ENCODE measurements at regions not wholly inside any gene's neighbourhood (a gene's known extent, or its start where the extent isn't known, plus 50 kb on each side); places are given as distances from the start of the nearest gene placed in this dataset.

DNA sequence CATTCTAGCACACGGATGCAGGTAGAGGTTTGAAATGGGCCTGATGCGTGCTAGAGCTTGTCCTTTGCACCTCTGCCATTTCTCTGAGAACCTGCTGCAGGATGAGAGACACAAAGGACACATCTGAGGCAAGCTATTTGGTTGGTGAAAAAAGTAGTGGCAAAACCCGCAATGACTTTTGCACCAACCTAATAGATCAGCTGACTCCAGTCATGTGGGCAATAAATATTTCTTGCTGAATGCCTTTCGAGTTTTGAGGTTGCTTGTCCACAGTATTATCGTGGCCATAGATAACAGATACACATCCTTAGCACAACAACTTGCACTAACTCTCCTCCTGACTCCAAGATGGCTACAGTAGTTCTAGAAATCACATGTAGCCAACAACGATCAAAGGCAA is 57.8 kb upstream of the ZNF423 start:
- no peak for ATAC-seq
- peaks cover 7% of the 10 kb centered on the region for H3K27me3 Mint-ChIP-seq (ENCODE audit: insufficient read depth, low read depth, poor library complexity)

More for the DNA sequence above, 57.8 kb upstream of the ZNF423 start:
- Histone ChIP-seq H3K4me2 (no peak overlapping the region), H4K20me1 (replicated peaks; ENCODE audit: insufficient read depth) (no peaks in the 10 kb centered on the region), H3K36me3 (ENCODE audit: insufficient read depth) (no peaks in the 10 kb centered on the region), H3K27me3 (ENCODE audit: insufficient read depth) (no peaks in the 10 kb centered on the region), H3K4me1 (ENCODE audit: insufficient read depth) (no peaks in the 10 kb centered on the region), H2AFZ (no peak overlapping the region), H3F3A (replicated peaks; ENCODE audit: low read depth) (no peaks in the 10 kb centered on the region), H3K27ac (ENCODE audit: low read depth) (no peak overlapping the region), H3K79me2 (replicated peaks; ENCODE audit: insufficient read depth) (no peaks in the 10 kb centered on the region), H3K4me3 (no peak overlapping the region), H3K9me2 (ENCODE audit: insufficient read depth) (peaks cover 6% of the 10 kb centered on the region; the same call in 1 of the 2 replicates)
- Mint-ChIP-seq H3K9me3 (no peaks in the 10 kb centered on the region), H3K4me3 (no peak overlapping the region), H3K36me3 (ENCODE audit: low read depth) (no peaks in the 10 kb centered on the region), H3K4me1 (peaks cover 4% of the 10 kb centered on the region; the same call in 2 of the 3 replicates), H3K27ac (no peak overlapping the region)
- DNase-seq (ENCODE audit: low spot score): no peak
- TF ChIP-seq EZH2 (IDR thresholded peaks at IDR 0.05; ENCODE audit: low read depth, unreplicated experiment) (no peak), JUNB (IDR thresholded peaks at IDR 0.05; ENCODE audit: unreplicated experiment) (no peak), NANOG (IDR thresholded peaks at IDR 0.05; ENCODE audit: borderline replicate concordance) (no peak), POLR2AphosphoS5 (IDR thresholded peaks at IDR 0.05; ENCODE audit: low read depth) (no peak), STAT1 (IDR thresholded peaks at IDR 0.05; ENCODE audit: unreplicated experiment) (no peak), ZNF114 (CRISPR knock-in tag; IDR thresholded peaks at IDR 0.05) (no peak), CREB1 (CRISPR knock-in tag; IDR thresholded peaks at IDR 0.05; ENCODE audit: low read depth) (no peak), ZNF331 (CRISPR knock-in tag; IDR thresholded peaks at IDR 0.05; ENCODE audit: low read depth) (no peak), EZH2phosphoT487 (IDR thresholded peaks at IDR 0.05; ENCODE audit: unreplicated experiment) (no peak)
- TF ChIP-seq, protein P1, sequence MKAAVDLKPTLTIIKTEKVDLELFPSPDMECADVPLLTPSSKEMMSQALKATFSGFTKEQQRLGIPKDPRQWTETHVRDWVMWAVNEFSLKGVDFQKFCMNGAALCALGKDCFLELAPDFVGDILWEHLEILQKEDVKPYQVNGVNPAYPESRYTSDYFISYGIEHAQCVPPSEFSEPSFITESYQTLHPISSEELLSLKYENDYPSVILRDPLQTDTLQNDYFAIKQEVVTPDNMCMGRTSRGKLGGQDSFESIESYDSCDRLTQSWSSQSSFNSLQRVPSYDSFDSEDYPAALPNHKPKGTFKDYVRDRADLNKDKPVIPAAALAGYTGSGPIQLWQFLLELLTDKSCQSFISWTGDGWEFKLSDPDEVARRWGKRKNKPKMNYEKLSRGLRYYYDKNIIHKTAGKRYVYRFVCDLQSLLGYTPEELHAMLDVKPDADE (IDR thresholded peaks at IDR 0.05): no peak
- TF ChIP-seq, protein P2, sequence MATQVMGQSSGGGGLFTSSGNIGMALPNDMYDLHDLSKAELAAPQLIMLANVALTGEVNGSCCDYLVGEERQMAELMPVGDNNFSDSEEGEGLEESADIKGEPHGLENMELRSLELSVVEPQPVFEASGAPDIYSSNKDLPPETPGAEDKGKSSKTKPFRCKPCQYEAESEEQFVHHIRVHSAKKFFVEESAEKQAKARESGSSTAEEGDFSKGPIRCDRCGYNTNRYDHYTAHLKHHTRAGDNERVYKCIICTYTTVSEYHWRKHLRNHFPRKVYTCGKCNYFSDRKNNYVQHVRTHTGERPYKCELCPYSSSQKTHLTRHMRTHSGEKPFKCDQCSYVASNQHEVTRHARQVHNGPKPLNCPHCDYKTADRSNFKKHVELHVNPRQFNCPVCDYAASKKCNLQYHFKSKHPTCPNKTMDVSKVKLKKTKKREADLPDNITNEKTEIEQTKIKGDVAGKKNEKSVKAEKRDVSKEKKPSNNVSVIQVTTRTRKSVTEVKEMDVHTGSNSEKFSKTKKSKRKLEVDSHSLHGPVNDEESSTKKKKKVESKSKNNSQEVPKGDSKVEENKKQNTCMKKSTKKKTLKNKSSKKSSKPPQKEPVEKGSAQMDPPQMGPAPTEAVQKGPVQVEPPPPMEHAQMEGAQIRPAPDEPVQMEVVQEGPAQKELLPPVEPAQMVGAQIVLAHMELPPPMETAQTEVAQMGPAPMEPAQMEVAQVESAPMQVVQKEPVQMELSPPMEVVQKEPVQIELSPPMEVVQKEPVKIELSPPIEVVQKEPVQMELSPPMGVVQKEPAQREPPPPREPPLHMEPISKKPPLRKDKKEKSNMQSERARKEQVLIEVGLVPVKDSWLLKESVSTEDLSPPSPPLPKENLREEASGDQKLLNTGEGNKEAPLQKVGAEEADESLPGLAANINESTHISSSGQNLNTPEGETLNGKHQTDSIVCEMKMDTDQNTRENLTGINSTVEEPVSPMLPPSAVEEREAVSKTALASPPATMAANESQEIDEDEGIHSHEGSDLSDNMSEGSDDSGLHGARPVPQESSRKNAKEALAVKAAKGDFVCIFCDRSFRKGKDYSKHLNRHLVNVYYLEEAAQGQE (IDR thresholded peaks at IDR 0.05; ENCODE audit: unreplicated experiment): no peak
- TF ChIP-seq, protein P3, sequence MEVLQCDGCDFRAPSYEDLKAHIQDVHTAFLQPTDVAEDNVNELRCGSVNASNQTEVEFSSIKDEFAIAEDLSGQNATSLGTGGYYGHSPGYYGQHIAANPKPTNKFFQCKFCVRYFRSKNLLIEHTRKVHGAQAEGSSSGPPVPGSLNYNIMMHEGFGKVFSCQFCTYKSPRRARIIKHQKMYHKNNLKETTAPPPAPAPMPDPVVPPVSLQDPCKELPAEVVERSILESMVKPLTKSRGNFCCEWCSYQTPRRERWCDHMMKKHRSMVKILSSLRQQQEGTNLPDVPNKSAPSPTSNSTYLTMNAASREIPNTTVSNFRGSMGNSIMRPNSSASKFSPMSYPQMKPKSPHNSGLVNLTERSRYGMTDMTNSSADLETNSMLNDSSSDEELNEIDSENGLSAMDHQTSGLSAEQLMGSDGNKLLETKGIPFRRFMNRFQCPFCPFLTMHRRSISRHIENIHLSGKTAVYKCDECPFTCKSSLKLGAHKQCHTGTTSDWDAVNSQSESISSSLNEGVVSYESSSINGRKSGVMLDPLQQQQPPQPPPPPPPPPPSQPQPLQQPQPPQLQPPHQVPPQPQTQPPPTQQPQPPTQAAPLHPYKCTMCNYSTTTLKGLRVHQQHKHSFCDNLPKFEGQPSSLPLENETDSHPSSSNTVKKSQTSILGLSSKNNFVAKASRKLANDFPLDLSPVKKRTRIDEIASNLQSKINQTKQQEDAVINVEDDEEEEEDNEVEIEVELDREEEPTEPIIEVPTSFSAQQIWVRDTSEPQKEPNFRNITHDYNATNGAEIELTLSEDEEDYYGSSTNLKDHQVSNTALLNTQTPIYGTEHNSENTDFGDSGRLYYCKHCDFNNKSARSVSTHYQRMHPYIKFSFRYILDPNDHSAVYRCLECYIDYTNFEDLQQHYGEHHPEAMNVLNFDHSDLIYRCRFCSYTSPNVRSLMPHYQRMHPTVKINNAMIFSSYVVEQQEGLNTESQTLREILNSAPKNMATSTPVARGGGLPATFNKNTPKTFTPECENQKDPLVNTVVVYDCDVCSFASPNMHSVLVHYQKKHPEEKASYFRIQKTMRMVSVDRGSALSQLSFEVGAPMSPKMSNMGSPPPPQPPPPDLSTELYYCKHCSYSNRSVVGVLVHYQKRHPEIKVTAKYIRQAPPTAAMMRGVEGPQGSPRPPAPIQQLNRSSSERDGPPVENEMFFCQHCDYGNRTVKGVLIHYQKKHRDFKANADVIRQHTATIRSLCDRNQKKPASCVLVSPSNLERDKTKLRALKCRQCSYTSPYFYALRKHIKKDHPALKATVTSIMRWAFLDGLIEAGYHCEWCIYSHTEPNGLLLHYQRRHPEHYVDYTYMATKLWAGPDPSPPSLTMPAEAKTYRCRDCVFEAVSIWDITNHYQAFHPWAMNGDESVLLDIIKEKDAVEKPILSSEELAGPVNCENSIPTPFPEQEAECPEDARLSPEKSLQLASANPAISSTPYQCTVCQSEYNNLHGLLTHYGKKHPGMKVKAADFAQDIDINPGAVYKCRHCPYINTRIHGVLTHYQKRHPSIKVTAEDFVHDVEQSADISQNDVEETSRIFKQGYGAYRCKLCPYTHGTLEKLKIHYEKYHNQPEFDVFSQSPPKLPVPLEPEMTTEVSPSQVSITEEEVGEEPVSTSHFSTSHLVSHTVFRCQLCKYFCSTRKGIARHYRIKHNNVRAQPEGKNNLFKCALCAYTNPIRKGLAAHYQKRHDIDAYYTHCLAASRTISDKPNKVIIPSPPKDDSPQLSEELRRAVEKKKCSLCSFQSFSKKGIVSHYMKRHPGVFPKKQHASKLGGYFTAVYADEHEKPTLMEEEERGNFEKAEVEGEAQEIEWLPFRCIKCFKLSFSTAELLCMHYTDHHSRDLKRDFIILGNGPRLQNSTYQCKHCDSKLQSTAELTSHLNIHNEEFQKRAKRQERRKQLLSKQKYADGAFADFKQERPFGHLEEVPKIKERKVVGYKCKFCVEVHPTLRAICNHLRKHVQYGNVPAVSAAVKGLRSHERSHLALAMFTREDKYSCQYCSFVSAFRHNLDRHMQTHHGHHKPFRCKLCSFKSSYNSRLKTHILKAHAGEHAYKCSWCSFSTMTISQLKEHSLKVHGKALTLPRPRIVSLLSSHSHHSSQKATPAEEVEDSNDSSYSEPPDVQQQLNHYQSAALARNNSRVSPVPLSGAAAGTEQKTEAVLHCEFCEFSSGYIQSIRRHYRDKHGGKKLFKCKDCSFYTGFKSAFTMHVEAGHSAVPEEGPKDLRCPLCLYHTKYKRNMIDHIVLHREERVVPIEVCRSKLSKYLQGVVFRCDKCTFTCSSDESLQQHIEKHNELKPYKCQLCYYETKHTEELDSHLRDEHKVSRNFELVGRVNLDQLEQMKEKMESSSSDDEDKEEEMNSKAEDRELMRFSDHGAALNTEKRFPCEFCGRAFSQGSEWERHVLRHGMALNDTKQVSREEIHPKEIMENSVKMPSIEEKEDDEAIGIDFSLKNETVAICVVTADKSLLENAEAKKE (CRISPR knock-in tag; IDR thresholded peaks at IDR 0.05): no peak
- TF ChIP-seq, protein P4, sequence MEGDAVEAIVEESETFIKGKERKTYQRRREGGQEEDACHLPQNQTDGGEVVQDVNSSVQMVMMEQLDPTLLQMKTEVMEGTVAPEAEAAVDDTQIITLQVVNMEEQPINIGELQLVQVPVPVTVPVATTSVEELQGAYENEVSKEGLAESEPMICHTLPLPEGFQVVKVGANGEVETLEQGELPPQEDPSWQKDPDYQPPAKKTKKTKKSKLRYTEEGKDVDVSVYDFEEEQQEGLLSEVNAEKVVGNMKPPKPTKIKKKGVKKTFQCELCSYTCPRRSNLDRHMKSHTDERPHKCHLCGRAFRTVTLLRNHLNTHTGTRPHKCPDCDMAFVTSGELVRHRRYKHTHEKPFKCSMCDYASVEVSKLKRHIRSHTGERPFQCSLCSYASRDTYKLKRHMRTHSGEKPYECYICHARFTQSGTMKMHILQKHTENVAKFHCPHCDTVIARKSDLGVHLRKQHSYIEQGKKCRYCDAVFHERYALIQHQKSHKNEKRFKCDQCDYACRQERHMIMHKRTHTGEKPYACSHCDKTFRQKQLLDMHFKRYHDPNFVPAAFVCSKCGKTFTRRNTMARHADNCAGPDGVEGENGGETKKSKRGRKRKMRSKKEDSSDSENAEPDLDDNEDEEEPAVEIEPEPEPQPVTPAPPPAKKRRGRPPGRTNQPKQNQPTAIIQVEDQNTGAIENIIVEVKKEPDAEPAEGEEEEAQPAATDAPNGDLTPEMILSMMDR (conservative IDR thresholded peaks at IDR 0.05; ENCODE audit: low read depth in 2 of 2): no peak

Data from GM23338 (cell line).